ENCODE measurements at regions not wholly inside any gene's neighbourhood (a gene's known extent, or its start where the extent isn't known, plus 50 kb on each side); places are given as distances from the start of the nearest gene placed in this dataset.

DNA sequence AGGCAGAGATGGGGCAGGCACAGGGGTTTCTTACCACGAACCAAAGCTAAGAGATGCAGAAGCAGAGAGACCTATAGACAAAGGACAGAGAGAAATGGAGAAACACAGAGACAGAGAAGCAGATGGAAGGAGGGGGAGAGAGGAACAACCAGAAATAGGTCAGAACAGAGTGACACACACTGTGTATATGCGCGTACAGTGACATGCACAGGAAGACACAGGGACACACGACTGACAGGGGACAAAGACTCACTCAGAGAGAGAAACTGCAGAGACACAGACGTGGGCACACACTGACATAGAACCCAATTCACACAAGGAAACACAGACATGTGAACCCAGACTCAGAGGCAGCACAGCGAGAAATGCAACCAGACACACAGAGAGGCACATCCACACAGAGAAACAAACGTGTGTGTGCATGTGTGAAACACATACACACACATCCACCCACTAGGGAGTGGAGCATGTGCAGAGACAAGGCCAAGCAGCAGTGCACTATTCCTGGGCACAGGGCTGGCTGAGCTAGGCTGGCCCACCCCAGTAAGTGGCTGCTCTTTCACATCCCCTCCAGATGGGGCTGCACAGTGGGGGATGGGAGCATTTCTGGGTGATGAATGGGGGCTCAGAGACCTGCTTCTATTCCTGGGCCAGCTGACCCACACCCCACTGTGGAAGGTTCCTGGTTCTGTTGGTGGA, 123.4 kb upstream of the CSF3R start:
- no peak for DNase-seq

DNA sequence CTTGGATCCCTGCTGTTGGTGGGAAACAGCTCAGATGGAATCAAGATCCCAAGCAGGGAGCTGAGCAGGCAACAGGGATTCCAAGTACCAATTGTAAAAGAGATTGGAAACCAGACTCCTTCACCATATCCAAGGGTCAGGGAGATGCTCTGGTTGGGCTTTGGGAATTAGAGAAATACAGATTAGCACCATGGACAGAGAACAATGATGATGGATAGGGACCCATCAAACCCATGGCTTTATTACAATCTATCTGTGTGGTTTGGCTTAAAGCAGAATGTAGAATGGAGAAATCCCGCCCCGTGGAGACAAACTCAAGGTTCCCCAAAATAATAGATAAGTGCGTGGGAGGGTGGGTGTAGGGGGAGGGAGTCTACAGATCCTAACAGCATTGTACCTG, 120.7 kb upstream of the CSF3R start:
- DNase-seq = no peak

DNA sequence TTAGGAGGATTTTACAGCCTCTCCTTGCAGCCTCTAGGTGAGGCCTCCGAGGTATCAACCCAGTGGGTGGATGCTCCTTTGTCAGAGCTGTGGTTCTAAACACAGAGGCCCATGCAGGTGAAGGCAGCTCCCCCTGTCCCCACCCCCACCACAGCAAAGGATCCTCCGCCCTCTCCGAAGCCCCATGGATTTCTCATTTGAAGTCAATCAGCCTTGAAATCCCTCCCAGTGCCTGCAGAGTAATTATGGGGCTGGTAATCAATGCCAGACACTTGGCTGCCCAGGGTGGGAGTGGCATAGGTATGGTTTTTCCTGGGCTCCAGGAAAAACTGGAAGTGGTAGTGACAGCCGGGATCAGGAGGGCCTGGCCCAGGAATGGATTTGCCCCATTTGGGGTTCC, 119.5 kb upstream of the CSF3R start:
- no peak for DNase-seq

DNA sequence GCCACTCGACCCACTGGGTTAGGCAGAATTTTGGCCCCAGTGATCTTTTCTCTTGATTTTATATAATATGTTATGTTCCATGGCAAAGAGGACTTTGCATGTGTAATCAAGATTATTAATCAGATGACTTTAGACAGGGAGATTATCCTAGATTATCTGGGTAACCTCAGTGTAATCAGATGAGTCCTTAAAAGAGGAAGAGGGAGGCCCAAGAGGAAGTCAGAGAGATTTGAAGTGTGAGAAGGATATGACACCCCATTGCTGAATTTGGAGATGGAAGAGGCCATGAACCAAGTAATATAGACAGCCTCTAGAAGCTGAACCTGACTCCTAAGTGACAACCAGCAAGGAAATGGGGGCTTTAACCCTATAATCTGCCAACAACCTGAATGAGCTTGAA, 117.1 kb upstream of the CSF3R start:
- DNase-seq = no peak

DNA sequence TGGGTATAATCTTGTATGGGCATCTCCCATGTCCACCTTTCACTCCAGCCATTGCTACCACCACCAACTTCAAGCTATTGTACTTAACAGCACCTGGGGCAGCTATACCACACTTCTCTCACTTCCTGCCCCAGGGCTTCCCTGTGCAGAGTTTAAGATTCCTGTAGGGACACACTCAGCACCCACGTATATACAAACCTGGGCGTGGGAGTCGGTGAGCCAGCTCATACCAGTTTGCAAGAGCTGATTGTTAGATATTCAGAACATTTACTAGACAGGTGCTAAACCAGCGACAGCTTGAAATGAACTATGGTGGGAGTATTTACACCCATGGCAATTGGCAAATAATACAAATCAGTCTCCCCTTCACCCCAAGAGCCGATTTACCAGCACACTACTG, 114.8 kb upstream of the CSF3R start:
- no peak for DNase-seq

DNA sequence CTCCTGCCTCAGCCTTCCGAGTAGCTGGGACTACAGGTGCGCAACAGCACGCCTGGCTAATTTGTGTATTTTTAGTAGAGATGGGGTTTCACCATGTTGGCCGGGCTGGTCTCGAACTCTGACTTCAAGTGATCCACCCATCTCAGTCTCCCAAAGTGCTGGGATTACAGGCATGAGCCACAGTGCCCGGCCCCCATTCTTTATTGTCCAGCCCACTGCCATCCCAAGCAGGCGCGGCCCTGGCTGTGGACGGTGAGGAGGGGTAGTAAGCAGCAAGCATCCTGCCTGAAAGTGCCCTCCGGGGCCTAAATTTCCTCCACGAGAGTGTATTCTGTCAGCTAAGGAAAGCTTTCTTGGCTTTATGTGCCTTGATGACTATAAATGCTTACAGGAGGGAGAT, 113.2 kb upstream of the CSF3R start:
- DNase-seq = no peak

DNA sequence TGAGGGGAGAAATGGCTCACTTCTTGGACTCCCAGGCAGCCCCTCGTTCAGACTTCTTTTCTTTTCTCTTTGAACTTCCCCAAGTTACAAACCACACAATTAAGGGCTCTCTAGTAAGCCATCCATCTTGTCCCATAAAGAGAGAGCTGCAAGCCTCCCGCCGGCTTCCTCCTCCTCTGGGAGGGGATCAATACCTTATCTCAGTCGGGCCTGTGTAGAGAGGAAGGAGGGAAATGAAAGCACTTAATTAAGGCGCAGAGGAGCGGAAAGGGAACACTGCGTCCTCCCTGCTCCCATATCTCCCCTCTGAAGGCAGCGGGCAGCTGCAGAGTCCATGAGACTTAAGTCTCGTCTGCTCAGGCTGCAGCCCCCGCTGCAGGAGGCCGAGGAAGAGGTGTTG, 112.6 kb upstream of the CSF3R start:
- no peak for DNase-seq

DNA sequence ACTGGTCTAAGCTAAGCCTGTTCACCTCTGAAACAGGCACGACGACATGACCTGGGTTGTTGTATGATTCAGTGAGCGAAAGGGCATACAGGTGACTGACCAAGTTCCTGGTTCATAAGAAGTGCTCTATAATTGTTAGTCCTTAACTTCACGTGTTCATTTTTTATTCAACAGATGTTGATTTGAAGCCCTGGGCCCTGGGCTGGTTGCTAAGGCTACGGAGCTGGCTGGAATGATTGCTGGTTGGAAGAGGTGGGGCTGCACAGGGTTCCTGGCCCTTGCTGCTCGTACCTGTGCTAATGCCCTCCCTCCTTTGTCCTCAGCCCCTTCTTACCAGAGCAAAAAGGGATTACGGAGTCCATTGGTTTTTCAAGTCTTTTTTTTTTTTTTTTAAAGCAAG, 111.3 kb upstream of the CSF3R start:
- DNase-seq = no peak

DNA sequence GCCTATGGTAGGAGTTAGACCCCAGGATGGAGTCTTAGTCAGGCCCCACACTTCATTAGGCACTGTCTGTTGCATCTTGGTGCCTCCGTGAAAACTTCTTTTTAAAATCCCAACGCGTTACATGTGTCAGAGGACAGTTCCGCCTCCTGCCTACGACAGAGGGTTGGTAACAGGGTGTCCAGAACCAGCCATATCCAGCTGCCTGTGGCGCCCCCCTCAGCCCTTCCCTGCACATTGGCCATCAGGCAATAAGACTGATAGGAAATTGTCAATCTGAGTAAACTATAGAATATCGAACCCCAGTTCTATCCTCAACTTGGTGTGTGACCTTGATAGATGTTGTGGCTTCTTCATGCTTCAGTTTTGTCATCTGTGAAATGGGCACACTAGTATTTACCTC, 108.6 kb upstream of the CSF3R start:
- no peak for DNase-seq

DNA sequence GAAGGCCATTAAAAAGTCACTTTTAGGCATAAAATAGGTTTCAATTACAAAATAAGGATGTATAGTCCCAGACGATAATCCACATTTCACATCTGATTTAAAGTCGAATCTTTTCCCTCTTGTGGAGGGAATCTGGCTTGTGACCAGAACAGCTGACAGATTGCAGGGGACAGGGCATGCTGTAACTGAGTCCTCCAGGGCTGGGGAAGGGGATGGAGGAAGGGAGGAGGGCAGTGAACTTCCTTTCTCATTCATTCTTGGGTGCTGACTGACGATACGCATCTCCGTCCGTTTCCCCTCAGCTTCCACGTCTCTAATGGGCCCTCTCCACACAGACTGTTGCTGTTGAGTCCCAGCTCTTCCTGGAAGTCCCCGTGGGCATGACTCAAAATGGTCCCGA, 108.1 kb upstream of the CSF3R start:
- DNase-seq = no peak

DNA sequence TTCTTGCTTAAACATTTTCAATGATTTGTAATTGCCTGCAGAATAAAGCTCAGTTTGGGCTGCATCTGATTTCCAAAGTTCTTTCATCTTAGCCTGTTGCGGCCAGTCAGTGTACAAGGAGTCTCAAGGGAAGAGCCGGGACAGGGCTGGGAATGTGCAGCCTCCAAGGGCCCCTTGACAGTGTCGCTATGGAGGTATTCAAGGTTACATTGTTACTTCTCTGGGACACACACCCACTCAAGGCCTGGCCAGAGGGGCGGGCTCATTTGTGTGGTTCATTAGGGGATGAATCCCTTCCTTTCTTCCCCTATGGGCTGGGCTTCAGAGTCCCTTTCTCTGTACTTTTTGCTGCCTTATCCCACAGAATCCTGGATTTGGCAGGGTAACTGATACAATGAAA, 107.6 kb upstream of the CSF3R start:
- no peak for DNase-seq

DNA sequence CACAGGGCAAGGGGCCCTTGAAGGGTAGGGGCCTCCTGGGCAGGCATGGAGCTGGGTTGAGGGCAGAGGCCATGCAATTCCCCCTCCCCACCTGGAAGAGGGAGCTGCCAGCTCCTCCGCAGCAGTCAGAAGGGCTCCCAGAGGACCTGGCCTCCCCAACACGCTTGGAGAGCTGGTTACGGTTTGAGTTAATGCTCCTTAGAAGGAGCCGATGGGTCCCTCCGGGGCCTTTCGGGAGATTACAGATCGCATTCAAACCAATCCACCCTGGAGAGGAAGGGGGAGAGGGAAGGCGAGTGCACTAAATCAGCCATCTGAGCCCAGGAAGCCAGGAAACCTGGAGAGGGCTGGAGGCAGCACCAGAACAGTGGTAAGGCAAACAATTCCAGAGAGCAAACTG, 106.3 kb upstream of the CSF3R start:
- DNase-seq = no peak

DNA sequence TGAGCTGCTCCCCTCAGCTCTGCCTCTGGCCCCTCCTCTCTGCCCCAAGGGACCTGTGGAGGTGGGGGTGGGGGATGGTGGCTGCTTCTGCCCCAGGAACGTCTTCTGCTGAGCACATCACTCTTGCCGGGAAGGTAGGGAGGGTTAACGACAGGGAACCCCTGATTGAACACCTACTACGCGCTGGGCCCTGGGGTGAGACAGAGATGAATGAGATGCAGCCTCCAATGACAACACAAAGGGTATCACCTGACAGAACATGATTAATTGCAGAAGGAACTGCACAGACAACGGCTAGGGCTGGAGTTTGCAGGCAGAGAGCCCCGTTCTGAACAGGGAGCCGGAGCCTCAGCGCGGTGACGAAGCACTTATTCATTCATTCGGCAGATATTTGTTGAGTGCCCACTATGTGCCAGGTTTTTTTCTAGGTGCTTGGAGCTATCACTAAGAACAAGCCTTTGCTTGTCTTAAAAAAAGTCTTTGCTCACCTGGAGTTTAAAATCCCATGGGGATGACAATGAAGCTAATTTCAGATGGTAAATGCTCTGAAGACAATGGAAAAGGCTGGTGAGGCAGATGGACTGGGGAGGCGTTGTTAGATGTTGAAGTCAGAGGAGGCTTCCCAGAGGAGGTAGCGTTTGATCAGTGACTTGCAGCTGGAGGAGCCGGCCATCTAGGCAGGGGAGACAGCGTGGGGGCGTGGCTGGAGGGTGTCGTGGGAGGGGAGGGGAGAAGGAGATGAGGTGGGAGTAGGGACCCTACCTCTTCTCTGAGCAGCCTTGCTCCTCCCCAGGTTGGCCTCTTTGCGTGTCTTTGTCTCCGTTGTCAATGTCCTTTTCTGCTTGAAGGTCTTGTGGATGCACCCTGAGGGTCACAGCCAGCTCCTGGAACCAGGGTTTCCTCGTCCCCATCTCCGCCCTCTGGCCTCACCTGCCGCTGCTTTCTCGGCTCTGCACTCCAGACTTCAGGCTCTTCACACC, 103.1 kb upstream of the CSF3R start:
- DNase-seq = peak; percentile 41

DNA sequence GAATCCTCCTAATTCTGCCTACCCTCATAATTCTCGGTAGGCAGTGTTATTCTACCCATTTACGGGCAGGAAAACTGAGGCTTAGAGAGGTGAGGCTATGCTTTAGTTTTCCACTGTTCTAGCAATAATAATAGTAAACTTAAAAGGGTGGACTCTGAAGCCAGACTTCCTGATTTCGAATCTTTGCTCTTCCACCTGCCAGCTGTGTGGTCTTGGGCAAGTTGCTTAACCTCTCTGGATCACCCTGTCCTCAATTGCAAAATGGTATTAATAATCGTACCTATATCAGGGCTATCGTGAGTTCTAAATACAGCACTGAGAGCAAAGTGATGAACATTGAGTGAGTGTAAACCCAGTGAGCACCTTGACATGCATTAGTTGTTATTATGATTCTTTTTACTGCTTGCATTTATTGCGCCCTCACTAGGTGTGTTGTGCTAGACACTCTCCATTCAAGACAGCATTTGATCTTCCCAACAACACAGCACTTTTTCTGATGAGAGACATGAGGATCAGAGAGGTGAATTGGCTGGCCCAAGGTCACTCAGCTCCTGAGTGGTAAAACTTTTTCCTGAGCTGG, 102.3 kb upstream of the CSF3R start:
- DNase-seq = no peak

DNA sequence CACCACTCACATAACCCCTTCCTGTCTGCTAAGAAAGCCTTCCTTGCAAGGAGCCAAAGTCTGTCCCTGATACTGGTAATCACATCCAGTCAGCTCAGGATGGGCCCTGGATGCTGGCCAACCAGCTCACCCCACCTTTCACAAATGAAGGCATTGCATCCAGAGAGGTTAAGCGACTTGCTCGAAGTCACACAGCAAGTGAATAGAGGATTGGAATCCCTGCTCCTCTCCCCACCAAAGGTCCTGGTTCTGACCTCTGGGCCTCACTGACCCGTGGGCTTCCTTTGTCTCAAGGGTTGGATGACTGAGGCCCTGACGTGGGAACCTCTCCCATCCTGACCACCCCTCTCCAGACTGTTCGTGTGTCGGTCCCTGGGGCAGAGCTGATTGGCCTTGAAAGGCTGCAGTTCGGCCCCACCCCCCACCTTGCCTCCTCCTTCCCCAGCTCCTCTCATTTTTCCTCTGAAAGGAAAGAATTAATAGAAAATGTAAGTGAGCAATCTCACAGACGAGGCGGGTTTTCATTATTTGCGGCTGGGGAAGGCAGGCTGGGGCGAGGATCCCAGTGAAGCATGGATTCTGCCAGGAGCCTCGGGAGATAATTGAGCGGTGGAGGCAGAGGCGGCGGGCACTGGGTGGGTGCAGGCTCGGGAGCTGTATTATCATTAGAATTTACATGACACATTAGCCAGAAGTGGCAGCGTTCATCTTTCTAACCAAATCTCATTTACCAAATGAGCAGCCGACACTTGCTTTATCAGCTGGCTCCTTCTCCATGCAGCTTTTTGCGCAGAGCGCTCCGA, 101.5 kb upstream of the CSF3R start:
- no peak for DNase-seq

DNA sequence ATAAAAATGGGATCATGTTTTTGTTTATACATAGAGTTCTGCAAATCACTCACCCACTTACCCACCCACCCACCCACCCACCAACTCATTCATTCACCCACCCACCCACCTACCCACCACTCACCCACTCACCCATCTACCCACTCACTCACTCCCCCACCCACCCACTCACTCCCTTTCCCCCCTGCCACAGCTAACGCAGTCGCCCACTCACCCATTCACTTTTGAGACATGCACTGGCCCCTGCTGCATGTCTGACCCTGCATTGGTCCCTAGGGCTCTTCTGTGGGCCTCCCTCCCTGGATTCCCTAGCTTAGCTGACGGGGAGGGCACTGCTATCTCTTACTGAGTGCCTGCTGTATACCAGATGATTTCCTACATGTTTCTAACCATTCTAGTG, 100.4 kb upstream of the CSF3R start:
- DNase-seq = no peak

DNA sequence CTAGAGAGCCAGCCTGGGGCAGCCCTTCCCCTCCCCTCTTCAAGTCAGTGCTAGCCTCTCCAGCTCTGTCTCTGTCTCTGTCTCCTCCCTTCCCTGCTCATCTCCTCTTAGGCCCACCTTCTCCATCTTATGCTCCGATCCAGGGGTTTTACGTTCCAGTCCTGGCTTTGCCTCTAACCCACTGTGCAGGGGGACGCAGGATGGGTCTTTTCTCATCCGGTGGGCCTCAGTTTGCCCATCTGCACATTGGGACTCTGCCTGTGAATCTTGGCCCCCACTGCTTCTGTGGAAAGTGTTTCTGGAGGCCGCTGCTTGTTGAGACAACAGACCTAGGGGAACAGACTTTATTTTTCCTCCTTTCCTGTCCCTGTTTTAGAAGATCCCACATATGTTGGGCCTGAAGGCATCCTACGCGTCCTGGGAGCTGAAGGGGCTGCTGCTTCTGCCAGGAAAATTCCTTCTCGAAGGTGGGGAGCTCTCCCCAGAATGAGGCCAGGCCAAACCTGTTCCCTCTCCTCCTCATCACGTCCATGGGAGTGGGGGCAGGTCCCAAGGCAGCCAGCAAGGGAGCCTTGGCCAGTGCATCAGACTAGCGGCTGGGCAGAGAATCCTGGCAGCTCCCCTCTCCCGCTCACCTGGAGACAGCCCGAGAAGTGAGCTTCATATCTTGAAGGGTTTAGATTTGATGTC, 99.5 kb upstream of the CSF3R start:
- no peak for DNase-seq

DNA sequence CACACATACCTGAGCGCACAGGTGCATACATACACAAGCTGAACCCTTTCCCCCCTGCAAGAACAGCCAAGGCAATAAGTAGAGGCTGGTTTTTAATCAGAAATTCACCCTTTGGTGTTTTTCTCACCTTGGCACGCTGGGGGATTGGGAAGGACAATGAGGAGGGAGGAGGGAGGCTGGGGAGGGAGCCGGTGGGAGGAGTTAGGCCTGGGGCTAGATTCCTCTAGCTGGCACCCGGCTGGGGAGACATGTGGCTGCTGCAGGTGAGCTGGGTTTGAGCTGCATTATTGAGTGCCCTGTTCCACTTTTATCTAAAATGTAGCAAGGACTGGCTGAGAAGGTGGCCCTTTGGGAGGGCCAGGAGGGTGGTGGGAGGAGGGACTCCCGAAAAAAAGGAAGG, 97.8 kb upstream of the CSF3R start:
- DNase-seq = no peak

DNA sequence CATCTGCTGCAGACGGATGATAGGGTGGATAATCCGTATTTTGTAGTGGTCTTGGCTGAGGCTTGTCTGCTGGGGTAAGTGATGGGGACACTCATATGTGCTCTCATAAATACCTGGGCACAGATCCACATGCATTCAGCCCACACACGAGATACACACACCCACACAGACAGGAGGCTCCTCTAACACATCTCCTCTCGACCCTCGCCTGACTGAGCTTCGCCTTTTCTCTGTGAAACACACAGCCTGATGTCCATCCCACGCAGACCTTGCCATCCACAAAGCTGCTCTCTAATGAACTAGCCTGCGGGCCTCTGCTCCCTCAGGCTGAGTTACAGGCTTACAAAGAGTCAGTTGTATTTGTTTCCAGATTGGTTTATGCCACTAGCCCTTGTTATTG, 96.3 kb upstream of the CSF3R start:
- DNase-seq = no peak

DNA sequence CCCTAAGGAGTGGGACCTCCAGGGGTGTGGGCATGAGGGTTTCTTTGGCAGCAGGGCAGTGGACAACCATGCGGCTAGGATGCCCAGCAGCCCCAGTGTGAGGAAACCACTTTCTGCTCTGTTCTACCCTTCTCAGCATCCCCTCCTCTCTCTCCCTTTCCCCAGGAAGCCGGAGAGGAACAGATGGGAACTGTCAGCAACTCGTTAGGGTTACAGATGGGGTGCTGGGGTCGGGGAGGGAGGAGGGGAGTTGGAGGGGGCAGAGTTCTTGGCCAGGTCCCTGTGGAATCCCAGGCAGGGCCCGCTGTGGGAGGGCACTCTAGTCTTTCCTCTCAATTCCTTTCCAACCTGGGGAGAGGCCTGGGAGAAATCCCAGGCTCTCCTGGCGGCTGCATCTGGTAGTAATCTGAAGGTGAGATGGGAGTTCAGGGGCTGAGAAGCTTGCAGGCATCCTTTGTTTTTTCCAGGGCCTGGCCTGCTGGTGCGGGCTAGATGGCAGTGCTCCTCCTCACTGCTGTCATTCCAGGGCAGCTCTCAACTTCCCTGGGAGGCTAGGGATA, 93.9 kb upstream of the CSF3R start:
- DNase-seq = no peak

DNA sequence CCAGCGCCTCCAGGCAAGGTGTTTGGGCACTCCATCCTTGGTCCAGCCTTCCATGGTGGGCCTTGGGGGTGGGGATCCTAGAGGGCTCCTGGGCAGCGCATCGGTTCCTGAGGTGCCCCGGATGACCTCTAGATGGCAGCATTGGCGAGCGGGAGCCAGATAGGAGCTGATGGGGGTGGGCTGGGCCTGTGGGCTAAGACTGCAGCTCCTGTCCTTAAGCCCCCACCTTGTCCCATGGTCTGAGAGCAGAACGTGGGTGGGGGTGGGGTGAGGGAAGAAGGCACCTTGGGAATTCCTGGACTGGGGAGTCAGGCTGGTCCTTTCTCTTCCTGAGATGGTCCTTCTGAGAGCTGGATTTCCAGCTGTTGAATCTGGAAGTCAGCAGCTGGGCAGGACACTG, 93.4 kb upstream of the CSF3R start:
- peak; percentile 81 for DNase-seq

DNA sequence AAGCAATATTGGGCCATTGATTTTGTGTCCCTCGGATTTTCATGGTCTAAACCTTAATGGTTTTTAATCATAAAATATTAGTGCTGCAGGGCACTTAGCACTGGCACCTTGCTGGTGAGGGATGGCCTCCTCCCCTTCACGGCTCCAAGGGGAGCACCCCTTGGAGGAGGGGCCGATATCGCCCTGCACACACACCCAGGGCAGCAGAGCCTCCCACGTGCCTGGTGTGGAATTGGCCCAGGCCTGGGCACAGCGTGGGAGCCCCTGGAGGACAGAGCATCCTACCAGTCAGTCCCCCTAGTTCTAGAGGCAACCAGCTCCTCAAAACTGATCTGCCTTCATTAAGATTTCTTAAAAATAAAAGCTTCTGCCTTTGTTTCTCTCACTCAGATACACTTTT, 90.7 kb upstream of the CSF3R start:
- DNase-seq = no peak

Data from NCI-H510A treated with DMSO at 0.1 percent for 48 hours (cell line).